GM12874 (cell line): ENCODE measurements at regions not wholly inside any gene's neighbourhood (a gene's known extent, or its start where the extent isn't known, plus 50 kb on each side); places are given as distances from the start of the nearest gene placed in this dataset.

Experiments used
- TF ChIP-seq, protein P1 (sequence below): IDR thresholded peaks from 2 replicates; pipeline ENCODE4 v1.5.1; 2011; ENCODE audit warnings: low read depth, mild to moderate bottlenecking, control low read depth, low read length, moderate library complexity; ENCODE audit not compliant: insufficient read depth

DNA sequence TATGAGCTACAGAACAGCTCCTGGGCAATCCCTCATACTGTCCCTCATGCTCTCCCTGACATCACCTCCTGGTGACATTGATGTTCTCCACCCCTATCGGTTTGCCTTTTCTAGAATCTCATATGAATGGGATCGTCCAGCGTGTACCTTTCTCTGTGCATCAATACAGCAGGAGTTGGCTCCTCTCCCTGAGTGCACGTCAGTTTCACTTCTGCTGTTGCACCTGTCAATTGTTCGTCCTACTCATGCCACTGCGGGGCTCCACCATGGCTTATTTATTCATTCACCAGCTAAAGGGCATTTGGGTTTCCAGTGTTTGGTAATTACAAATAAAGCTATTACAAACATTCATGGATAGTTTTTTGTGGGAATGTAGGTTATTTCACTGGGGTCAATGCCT is 269.1 kb upstream of the ZFP42 start:
- TF ChIP-seq, protein P1, sequence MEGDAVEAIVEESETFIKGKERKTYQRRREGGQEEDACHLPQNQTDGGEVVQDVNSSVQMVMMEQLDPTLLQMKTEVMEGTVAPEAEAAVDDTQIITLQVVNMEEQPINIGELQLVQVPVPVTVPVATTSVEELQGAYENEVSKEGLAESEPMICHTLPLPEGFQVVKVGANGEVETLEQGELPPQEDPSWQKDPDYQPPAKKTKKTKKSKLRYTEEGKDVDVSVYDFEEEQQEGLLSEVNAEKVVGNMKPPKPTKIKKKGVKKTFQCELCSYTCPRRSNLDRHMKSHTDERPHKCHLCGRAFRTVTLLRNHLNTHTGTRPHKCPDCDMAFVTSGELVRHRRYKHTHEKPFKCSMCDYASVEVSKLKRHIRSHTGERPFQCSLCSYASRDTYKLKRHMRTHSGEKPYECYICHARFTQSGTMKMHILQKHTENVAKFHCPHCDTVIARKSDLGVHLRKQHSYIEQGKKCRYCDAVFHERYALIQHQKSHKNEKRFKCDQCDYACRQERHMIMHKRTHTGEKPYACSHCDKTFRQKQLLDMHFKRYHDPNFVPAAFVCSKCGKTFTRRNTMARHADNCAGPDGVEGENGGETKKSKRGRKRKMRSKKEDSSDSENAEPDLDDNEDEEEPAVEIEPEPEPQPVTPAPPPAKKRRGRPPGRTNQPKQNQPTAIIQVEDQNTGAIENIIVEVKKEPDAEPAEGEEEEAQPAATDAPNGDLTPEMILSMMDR = no peak

- TF ChIP-seq, protein P1 = no peak
Observed at GRCh38 chr4:187732524-187732923, 263.0 kb upstream of the ZFP42 start.

DNA sequence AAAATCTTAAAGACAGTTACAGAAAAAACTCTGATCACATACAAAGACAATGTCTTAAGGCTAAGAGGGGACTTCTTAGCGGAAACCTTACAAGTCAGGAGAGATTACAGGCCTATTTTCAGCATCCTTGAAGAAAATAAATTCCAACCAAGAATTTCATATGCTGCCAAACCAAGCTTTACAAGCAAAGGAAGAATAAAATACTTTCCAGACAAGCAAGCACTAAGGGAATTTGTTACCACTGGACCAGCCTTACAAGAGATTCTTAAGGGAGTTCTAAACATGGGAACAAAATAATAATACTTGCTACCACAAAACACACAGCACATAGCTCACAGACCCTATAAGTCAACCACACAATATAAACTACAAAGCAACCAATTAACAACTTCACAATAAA is 255.8 kb upstream of the ZFP42 start:
- TF ChIP-seq, protein P1 = no peak

DNA sequence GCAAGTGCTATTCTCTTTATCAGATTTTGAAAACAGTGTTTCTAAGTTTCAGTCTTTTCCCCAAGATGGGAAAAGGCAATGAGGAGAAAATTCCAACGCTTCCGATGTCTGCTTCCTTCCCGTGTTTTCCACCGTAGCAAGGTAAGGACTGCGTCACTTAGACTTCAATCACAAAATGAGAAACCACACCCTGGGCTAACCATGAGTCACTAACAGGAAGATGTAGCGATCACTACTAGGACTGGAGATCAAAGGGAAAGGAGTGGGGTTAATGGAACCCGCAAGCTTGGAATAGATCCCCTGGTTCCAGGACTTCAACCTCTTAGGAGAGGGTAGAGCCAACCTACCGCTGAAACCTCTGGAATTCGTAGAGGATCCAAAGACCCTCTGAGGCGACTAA is 250.7 kb upstream of the ZFP42 start:
- TF ChIP-seq, protein P1 = no peak

GRCh38 chr4:187767158-187767557 is 228.4 kb upstream of the ZFP42 start:
- TF ChIP-seq, protein P1 = no peak

DNA sequence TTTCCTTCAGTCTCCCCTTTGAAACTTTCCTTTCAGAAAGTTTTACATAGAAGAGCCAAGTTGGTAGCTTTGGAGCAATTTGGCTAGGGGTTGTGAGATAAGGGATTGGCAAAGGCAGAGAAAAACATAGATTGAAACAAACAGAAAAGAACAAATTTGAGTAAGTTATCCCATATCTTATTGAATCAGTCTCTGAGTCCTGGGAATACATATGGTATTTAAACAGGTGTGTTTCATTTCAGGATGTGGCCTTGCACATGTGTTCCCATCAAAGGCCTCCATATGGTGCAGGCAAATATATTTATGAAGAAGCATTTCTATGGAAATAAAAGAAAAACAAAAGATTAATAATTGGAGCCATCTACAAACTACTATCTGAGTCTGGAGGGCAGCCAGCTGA is 227.9 kb upstream of the ZFP42 start:
- TF ChIP-seq, protein P1 = no peak

DNA sequence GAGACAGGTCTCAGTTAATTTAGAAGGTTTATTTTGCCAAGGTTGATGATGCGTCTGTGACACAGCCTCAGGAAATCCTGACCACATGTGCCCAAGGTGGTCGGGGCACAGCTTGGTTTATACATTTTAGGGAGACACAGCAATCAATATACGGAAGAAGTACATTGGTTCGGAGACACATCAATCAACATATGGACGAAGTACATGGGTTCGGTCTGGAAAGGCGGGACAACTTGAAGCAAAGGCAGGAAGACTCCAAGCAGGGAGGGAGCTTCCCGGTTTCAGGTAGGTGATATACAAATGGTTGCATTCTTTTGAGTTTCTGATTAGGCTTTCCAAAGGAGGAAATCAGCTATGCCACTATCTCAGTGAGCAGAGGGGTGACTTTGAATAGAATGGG is 225.2 kb upstream of the ZFP42 start:
- TF ChIP-seq, protein P1 = no peak

- TF ChIP-seq, protein P1 = no peak
Observed at GRCh38 chr4:187777954-187778353, 217.6 kb upstream of the ZFP42 start.
